Pancreas (tissue), 10 donors: ENCODE measurements at regions not wholly inside any gene's neighbourhood (a gene's known extent, or its start where the extent isn't known, plus 50 kb on each side); places are given as distances from the start of the nearest gene placed in this dataset.
"Not testable (repeated sequence)": the region's sequence is repeated elsewhere in the genome, so short reads cannot be mapped to it uniquely, and the experiment has no call there.

Experiments
- ATAC-seq, 4 donors: fragments of 200-7000 bp; cut with Tn5 transposase; one replicate each; pipeline versions ENCODE4 v1.8.0 to v1.9.1; 2020; ENCODE audit warnings: mild to moderate bottlenecking in 4 of 4, moderate library complexity in 4 of 4
- DNase-seq, 6 donors: peaks; one replicate each; pipeline ENCODE4 v3.0.0-alpha.2; 2020
- FAIRE-seq: peaks from 2 replicates; lab custom pipeline; 2012; peaks lifted over from hg19 to GRCh38; lab: Jason Lieb, UNC
- H3K27ac ChIP-seq, 4 donors: fragments of 200-600 bp; sonication (generic); 1 replicate in 3 of 4; 2 replicates in 1 of 4; pipeline versions ENCODE4 v1.5.0 to v1.8.0; 2020
- H3K27me3 ChIP-seq, 4 donors: fragments of 200-600 bp; one replicate each; pipeline ENCODE4 v1.8.0; 2021
- H3K36me3 ChIP-seq, 3 donors: fragments of 200-600 bp; sonication (generic) in 1 of 3; one replicate each; pipeline versions ENCODE4 v1.5.0 to v1.8.0; 2020 to 2021
- H3K4me1 ChIP-seq, 3 donors: fragments of 200-600 bp; one replicate each; pipeline ENCODE4 v1.8.0; 2021
- H3K4me3 ChIP-seq, 4 donors: fragments of 200-600 bp; sonication (generic) in 2 of 4; one replicate each; pipeline versions ENCODE4 v1.5.0 to v1.8.0; 2020 to 2021
- H3K9me3 ChIP-seq, 4 donors: fragments of 200-600 bp; one replicate each; pipeline ENCODE4 v1.8.0; 2021
- WGBS, 2 donors: extraction: QIAGEN DNeasy Blood & Tissue Kit; methylation state at CpG; one replicate each; pipeline ENCODE4 v1.1.7; 2013; 5-methylcytosine and 5-hydroxymethylcytosine counted together
- intact Hi-C, 3 donors: fragments of 100-400 bp; cut with DNase I; formaldehyde crosslinking; loops; one replicate each; pipeline versions ENCODE4 v1.11.1 to v1.14.2; 2022
- TF ChIP-seq, protein P1 (sequence below), 4 donors: fragments of 200-600 bp; sonication (generic) in 3 of 4; IDR thresholded peaks; one replicate each; pipeline versions ENCODE4 v1.5.0 to v1.8.0; 2021; ENCODE audit warnings: antibody characterized with exemption in 4 of 4
- donor health status: healthy with polysubstance abuse.
- donor health status: DM: no; HTN: no; CAD: no; lungs with moderate emphysema.
- donor health status: DM: no; HTN: no; CAD: no.
- donor health status: control.
- donor health status: control.
- donor health status: Bipolar disorder and iron deficiency.
- donor health status: DM: yes; HTN: yes; CAD: no.
- donor health status: DM: no; HTN: no; CAD: no.
- donor health status: DM: no; HTN: no; CAD: no.
- donor health status: DM: yes; HTN: yes; CAD: no.

DNA sequence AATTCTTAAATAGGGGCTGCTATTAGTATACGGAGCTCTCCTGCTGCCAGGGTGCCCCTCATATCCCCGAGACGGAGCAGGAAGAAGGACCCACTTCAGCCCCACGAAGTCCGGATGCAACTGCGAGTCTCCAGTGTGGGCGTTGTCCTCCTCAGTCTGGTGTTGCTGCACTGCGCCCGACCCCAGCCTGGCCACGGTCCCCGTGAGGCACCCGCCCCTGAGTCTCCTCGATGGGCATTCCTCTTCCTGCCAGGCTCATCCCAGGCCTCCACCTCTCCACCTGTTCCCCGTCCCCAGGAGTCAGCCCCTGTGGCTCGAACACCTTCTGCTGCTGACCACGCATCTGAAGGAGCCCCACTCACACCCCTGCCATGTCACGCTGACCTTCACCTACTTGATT is 68.1 kb upstream of the SFSWAP start:
- Histone ChIP-seq H3K4me1 (no peaks in the 10 kb centered on the region), H3K4me3 (no peak overlapping the region), H3K27ac (no peak overlapping the region), H3K36me3 (no peaks in the 10 kb centered on the region), H3K27me3 (no peaks in the 10 kb centered on the region), H3K9me3 (no peaks in the 10 kb centered on the region)
- intact Hi-C loops: loop anchor here in 1 of 3 donors (5.0 kb wide), 1 partner anchor 330 kb away; no protein-coding TSS in a partner anchor
- no peak for FAIRE-seq
- 75 to 89% methylated on average over 17 of the region's 17 CpGs for WGBS, 2 donors
- TF ChIP-seq, protein P1, sequence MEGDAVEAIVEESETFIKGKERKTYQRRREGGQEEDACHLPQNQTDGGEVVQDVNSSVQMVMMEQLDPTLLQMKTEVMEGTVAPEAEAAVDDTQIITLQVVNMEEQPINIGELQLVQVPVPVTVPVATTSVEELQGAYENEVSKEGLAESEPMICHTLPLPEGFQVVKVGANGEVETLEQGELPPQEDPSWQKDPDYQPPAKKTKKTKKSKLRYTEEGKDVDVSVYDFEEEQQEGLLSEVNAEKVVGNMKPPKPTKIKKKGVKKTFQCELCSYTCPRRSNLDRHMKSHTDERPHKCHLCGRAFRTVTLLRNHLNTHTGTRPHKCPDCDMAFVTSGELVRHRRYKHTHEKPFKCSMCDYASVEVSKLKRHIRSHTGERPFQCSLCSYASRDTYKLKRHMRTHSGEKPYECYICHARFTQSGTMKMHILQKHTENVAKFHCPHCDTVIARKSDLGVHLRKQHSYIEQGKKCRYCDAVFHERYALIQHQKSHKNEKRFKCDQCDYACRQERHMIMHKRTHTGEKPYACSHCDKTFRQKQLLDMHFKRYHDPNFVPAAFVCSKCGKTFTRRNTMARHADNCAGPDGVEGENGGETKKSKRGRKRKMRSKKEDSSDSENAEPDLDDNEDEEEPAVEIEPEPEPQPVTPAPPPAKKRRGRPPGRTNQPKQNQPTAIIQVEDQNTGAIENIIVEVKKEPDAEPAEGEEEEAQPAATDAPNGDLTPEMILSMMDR (IDR thresholded peaks at IDR 0.05): no peak
- no peak for DNase-seq
- ATAC-seq: no peak

DNA sequence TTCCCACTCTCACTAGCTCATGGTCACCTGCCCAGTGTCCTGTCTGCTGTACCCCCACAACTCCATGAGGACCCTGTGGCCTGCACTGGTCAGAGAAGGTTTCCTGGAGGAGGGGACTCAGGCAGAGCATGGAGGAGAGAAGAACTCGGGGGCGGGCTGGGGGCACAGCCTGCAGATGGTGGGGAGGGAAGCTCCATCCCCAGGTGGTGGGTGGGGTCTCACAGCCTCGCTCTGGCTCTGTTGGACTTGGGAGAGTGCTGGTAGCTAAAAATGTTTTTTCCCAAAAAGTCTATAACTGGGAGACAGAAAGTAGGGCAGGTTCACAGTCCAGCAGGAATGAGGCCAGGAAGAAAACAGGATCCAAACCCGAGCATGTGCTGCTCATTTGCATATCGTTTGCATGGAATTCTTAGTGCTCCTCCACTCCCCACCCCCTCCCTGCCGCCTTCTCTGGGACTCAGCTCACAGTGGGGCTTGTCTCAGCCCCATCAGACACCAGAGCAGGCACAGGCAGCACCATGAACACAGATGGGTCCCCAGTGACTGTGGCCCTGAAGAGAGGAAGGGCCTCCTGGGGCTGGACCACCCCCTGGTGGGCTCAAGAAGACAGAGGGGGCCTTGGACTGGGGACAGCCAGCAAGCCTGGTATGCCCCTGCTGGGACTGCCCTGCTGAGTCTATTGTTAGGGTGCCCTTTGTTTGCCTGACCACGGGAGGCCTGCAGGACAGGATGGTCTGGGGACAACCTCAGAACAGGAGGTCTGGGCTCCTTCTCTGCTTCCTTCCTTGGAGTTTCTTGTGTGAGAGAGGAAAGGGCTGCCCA is 67.0 kb upstream of the SFSWAP start:
- FAIRE-seq (no peak), DNase-seq (no peak), ATAC-seq (no peak)
- Histone ChIP-seq H3K36me3 (no peaks in the 10 kb centered on the region), H3K4me1 (no peaks in the 10 kb centered on the region), H3K9me3 (no peaks in the 10 kb centered on the region), H3K4me3 (no peak overlapping the region), H3K27me3 (no peaks in the 10 kb centered on the region), H3K27ac (no peak overlapping the region)
- 29 to 41% methylated on average over 6 to 7 of the region's 7 CpGs for WGBS, 2 donors
- intact Hi-C loops: loop anchor here in 1 of 3 donors (5.0 kb wide), 1 partner anchor 332 kb away; no protein-coding TSS in a partner anchor
- TF ChIP-seq, protein P1 (IDR thresholded peaks at IDR 0.05): no peak

DNA sequence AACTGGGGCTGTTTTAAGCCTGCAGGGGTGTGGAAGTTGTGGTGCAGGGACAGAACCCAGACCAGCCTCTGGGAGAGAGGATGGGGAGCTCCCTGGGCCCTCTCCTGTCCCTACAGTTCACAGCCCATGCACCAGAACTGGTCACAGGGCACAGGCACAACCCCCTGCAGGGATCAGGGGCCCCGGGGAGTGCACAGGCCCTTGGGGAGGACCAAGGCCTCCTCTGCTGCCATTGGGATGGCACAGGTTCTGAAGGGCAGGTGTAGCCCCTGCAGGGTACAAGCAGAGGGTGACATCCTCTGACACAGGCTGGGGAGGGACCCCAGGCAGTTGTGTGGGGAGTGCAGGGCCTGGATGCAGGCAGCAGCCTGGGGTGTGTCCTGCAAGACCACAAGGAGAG is 66.4 kb upstream of the SFSWAP start:
- FAIRE-seq: no peak
- H3K36me3 ChIP-seq: no peaks in the 10 kb centered on the region

DNA sequence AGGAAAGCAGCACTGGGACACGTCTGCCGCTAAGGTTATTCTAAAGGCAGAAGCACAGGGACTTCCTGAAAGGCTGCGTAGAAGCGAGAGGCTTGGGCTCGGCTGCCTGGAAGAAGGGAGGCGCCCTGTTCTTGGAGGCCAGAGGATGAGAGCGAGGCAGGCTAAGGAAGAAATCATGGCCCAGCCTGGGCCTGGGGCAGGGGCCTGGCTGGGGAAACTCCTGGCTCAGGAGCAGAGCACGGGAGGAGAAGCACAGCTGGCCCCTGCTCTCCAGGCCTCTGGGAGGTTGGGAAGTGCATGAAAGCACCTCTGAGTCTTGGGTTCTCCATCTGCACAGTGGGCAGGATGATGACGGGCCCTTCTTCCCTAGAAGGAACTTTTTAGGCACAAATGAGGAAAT is 66.0 kb upstream of the SFSWAP start:
- H3K27me3 ChIP-seq, H3K27ac ChIP-seq, H3K4me1 ChIP-seq, H3K36me3 ChIP-seq, DNase-seq, FAIRE-seq, ATAC-seq, H3K4me3 ChIP-seq, H3K9me3 ChIP-seq: not testable (repeated sequence)
- intact Hi-C loops: loop anchor here in 1 of 3 donors (5.0 kb wide), 1 partner anchor 333 kb away; no protein-coding TSS in a partner anchor
- 55 to 83% methylated on average over 9 of the region's 9 CpGs for WGBS, 2 donors

More for the DNA sequence above, 66.4 kb upstream of the SFSWAP start:
- Histone ChIP-seq H3K27me3 (no peaks in the 10 kb centered on the region), H3K4me1 (no peaks in the 10 kb centered on the region), H3K9me3 (no peaks in the 10 kb centered on the region), H3K4me3 (no peak overlapping the region), H3K27ac (no peak overlapping the region)
- ATAC-seq: no peak
- intact Hi-C loops: loop anchor here in 1 of 3 donors (5.0 kb wide), 1 partner anchor 332 kb away; no protein-coding TSS in a partner anchor
- WGBS, 2 donors: 31 to 53% methylated on average over 1 of the region's 1 CpG
- TF ChIP-seq, protein P1 (IDR thresholded peaks at IDR 0.05): no peak
- DNase-seq: no peak

DNA sequence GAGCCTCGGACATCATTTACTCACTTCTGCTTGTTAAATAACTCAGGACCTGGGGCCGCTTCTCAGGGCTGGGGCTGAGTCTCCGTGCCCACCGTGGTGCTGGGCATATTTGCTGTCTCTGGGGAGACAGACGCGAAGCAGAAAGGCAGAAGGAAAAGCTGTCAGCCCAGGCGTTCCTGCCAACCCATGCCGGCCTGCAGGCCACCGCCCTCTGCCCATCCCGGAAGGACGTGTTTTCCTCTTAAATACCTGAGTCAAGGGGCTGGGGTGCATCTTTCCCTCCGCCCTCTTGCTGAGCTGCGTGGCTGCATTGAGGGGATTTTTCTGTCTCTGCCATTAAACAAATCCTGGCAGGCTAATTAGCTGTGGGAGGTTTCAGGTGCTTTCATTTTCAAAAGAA is 65.3 kb upstream of the SFSWAP start:
- intact Hi-C loops, H3K36me3 ChIP-seq, H3K27ac ChIP-seq, H3K9me3 ChIP-seq, ATAC-seq, H3K27me3 ChIP-seq, DNase-seq, H3K4me1 ChIP-seq, H3K4me3 ChIP-seq, FAIRE-seq: not testable (repeated sequence)
- 26 to 31% methylated on average over 7 to 9 of the region's 13 CpGs for WGBS, 2 donors

DNA sequence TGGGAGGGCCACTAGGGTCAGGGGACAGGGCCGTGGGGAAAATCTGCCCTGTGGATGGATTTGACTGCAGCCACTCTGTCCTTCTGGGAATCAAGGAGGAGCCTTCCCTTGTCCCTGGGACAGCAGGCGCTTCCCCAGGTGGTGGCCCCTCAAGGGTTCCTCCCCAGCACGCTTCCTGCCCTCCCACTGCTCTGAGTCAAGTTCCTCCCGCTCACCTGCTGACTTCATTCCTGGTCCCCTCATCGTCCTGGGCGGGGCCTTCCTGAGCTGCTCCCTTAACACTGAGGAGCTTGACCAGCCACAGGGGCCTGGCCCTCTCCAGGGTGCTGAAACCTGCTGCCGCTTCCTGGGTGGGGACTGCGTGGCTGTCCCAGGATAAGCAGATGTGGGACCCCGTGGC is 64.4 kb upstream of the SFSWAP start:
- H3K27ac ChIP-seq, H3K27me3 ChIP-seq, H3K36me3 ChIP-seq, H3K4me3 ChIP-seq, intact Hi-C loops, H3K9me3 ChIP-seq, DNase-seq, H3K4me1 ChIP-seq, FAIRE-seq: not testable (repeated sequence)
- 13 to 31% methylated on average over 2 to 6 of the region's 9 CpGs for WGBS, 2 donors
- ATAC-seq: peak in 2 of 4 donors; percentile 25 to 57
